Tongue (tissue), 2 donors: ENCODE measurements at regions not wholly inside any gene's neighbourhood (a gene's known extent, or its start where the extent isn't known, plus 50 kb on each side); places are given as distances from the start of the nearest gene placed in this dataset. TPM values are rescaled to one million over a fixed set of nuclear protein-coding genes. Genes with fewer than 3 reads are reported as not detected.
A peak's percentile ranks its signal among the peaks of the same experiment; 100 is the strongest.

Experiments
- DNase-seq: peaks from one replicate; pipeline ENCODE4 v3.0.0-alpha.2; 2015
- small RNA-seq: library from RNA; depleted of rRNA; stranded (forward); fragments of <200 nt; gene quantifications from one replicate; pipeline ENCODE3, GENCODE V24; 2014; ENCODE audit warnings: low replicate concordance

DNA sequence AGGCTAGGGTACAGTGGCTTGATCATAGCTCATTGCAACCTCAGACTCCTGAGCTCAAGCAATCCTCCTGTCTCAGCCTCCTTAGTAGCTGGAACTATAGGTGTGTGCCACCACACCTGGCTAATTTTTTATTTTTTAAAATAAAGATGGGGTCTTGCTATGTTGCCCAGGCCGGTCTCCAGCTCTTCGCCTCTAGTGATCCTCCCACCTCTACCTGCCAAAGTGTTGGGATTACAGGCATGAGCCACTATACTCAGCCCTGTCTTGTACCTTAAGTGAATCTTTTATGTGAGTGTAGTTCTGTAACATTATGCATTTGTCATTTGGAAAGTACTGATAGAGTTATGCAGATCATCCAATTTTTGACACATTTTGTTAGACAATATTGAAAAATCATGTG, 66.9 kb upstream of the C15orf39 start:
- no peak for DNase-seq

DNA sequence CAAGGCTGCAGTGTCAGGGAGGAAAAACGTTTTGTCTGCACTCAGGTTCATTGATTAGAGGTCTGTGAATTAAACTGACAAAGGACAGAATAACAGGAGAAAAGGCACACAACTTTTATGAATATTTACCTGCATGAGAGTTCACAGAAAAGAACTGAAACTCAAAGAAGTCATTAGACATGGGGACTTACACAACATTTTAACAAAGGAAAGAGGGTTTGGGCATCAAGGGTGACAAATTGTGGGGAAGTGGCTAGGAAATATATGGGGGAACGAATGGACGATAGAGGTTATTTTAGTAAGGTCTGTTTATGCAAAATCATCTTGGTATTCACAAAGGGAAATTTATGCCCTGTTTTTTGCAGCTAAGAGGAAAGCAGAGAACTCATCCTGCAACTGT, 65.6 kb upstream of the C15orf39 start:
- no peak for DNase-seq

- DNase-seq: no peak
Observed at GRCh38 chr15:75136758-75137157, 64.9 kb upstream of the C15orf39 start.

DNA sequence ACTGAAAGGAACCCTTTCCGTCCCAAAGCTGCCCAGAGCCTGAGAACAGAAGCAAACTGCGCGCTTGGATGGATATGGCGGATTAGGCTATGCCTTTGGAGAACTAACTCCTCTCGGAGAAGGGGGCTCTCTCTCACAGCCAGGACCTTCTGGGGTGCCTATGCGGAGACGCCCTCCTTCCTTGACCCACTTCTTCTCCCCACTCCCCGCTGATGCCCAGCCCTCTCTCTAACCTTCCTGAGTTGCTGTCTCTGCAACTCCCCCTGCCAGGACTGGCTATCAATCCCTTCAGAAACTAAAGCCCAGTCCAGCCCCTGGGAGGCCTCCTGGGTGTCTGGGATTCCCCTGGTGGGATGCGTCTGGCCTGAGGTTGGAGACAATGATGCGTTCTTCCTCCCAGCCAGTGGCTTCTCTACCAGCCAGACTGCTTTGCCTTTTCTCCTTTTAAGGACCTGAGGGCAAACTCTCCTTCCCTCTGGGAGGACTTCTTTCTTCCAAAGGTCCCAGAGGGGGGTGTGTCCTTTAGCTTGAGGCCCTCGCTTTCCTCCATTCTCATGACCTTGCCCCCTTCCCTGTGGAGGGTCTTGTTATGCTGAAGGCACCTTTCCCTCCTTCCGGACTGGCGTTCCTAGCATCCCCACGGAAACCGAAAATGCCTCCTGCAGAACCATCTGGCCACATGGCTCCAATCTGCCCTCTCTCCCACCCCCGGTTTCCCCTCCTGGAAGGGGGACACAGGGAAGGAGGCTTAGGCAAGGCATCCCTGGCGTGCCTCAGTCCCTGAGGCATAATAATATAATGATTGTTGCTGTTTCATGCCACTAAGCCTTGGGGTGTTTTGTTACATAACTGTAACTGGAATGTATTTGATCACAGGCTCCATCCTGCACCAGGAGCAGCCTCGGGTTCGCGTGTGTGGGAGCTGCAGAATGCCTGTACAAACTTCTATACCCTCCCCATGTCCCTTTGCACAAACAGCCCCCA, 63.4 kb upstream of the C15orf39 start:
- no peak for DNase-seq

DNA sequence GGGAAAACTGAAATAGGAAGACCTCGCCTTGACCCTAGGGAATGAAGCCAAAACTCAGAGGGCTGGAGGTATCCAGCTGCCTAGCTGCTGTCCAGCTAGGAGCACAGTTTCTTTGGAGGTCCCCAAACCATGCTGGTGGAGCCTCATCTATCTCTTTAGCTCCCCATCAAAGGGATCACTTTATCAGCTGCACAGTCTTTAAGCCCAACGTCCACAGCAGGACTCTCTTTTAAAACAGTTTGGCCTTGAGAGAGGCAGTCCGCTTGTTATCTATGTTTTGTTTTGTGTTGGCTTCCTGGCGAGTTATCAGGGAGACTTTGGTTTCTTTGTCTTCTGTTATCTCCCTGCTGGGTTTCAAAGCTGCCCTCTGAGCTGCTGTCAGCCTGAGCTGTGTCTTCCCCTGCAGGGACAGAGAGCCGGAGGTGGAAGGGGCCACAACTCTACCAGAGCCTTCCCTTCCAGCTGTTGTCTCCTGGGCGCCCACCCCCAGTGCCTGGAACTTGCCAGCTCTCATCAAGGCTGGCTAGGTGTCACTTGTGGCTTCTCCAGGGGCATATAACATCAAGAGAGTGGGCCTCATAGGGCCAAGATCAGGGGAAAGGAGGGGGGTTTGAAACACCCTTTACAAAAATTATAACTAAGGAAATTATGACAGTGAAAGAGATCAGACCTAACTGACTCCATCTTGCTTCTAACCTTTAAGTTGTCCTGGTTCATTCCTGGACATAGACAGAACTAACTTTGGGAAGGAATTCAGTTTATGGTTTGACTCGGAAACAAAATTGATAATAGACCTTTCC, 61.4 kb upstream of the C15orf39 start:
- DNase-seq: no peak

GRCh38 chr15:75142499-75142898, 59.2 kb upstream of the C15orf39 start:
- no peak for DNase-seq

- DNase-seq: no peak
Observed at GRCh38 chr15:75143738-75144334, 57.8 kb upstream of the C15orf39 start.

DNA sequence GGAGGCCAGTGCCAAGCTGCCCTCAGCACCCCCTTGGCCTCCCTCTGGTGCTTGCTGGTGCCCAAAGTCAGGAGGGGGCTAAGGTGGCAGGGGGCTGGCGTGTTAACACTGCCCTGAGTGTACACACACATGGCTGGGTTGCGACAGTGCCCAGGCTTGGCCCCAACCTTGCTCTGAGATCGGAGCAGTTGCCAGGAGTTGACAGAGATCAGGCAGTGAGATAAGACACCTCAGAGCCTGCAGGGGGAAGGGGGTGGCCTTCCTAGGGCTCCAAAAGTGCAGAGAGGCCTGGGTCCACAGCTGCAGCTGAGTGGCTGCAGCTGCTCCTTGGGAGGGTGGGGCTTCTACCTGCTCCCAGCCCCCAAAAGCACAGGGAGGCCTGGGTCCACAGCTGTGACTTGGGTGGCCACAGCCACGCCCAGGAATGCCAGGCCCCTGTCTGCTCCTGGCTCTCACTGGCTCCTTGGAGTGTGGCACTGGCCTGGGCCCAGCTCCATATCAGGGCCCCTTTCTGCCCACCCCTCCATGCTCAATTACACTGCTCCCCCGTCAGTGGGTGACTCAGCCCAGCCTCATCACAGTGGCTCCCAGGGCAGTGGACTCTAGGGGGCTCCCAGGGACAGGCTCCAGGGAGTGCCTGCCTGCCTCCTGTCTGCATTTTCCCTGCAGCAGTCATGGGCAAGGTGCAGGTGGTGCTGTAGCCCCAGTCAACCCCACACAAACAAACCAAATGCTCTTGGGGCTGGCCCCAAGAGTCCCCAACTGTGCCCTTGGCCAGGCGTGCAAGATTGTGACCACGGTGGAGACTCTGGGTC, 56.4 kb upstream of the C15orf39 start:
- peak; percentile 25 for DNase-seq

DNA sequence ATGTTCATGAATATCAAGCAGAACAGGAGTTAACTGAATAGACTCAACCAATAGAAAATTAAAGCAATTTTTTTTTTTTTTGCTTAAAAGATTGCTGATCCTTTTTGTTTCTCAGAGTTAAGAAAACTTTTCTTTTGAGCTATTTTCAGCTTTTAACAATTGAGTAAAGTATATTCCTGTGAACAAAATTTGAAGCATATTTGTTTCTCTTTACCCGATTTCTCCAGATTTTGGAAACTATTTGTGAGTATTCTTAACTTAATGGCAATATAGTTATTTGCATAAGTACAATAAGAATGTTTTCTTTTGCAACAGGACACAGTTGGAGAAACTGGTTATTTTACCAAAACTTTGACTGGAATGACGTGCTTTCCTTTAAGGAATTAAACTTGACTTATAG, 53.4 kb upstream of the C15orf39 start:
- DNase-seq: no peak

DNA sequence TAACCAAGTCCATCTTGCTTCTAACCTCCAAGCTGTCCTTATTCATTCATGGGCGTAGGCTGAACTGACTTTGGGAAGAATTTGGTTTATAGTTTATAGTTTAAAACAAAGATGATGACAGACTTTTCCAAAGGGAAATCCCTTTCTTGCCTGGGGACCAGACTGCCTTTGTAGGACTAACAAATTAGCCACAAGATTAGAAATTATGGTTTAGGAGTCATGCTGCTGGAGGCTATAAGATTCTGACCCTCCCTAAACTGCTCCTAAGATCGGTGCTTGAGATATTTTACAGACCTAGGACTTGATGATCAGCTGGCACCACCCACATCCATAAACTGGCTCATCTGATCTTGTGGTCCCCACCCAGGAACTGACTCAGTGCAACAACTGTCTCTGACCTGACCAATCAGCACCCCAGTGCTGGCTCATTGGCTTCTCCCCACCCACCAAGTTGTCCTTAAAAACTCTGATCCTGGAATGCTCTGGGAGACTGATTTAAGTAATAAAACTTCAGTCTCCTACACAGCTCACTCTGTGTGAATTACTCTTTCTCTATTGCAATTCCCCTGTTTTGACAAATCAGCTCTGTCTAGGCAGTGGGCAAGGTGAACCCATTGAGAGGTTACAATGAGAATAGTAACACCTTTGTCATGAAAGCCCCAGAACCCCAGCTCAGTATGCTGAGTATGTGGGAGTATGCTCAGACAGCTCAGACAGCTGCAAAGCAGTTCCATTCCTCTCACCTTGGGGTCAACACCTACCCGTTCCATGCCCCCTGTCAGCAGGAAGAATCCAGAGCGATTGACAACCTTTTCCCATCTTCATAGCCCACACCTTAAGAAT, 51.6 kb upstream of the C15orf39 start:
- no peak for DNase-seq

- no peak for DNase-seq
Observed at GRCh38 chr15:75151214-75152128, 50.2 kb upstream of the C15orf39 start.

Small RNA genes in the stretch of these regions (small RNA-seq; reads per million reads assigned to genes)
- gene RF00017 (not detected), gene RF00601 (not detected)
